ENCODE measurements at regions not wholly inside any gene's neighbourhood (a gene's known extent, or its start where the extent isn't known, plus 50 kb on each side); places are given as distances from the start of the nearest gene placed in this dataset.

GRCh38 chr7:52777051-52777822, 258.2 kb upstream of the POM121L12 start:
- Histone ChIP-seq H3K27ac (ENCODE audit: low read depth in 1 of 2, low read length in 1 of 2) (no peak overlapping the region), H3K4me3 (ENCODE audit: low read length in 2 of 2) (no peak overlapping the region), H3K36me3 (ENCODE audit: control insufficient read depth in 2 of 2, insufficient read depth in 2 of 2, low read length in 1 of 2) (no peaks in the 10 kb centered on the region), H3K9me3 (ENCODE audit: control insufficient read depth in 2 of 2, insufficient read depth in 1 of 2, low read length in 1 of 2) (no peaks in the 10 kb centered on the region), H3K27me3 (ENCODE audit: control insufficient read depth in 2 of 2, insufficient read depth in 1 of 2, low read length in 1 of 2) (no peaks in the 10 kb centered on the region), H3K4me1 (ENCODE audit: control insufficient read depth in 2 of 2, insufficient read depth in 2 of 2, low read length in 2 of 2) (no peaks in the 10 kb centered on the region)
- no peak for DNase-seq (ENCODE audit: low read depth in 6 of 9, low spot score in 9 of 9)
- 86% methylated on average over 5 of the region's 5 CpGs for WGBS

GRCh38 chr7:52775876-52776275, 259.6 kb upstream of the POM121L12 start:
- WGBS: 96% methylated on average over 1 of the region's 1 CpG
- no peak for DNase-seq (ENCODE audit: low read depth in 6 of 9, low spot score in 9 of 9)
- Histone ChIP-seq H3K36me3 (ENCODE audit: control insufficient read depth in 2 of 2, insufficient read depth in 2 of 2, low read length in 1 of 2) (no peaks in the 10 kb centered on the region), H3K4me1 (ENCODE audit: control insufficient read depth in 2 of 2, insufficient read depth in 2 of 2, low read length in 2 of 2) (no peaks in the 10 kb centered on the region), H3K27me3 (ENCODE audit: control insufficient read depth in 2 of 2, insufficient read depth in 1 of 2, low read length in 1 of 2) (no peaks in the 10 kb centered on the region), H3K4me3 (ENCODE audit: low read length in 2 of 2) (no peak overlapping the region), H3K9me3 (ENCODE audit: control insufficient read depth in 2 of 2, insufficient read depth in 1 of 2, low read length in 1 of 2) (no peaks in the 10 kb centered on the region), H3K27ac (ENCODE audit: low read depth in 1 of 2, low read length in 1 of 2) (no peak overlapping the region)

- Histone ChIP-seq H3K9me3 (ENCODE audit: control insufficient read depth in 2 of 2, insufficient read depth in 1 of 2, low read length in 1 of 2) (no peaks in the 10 kb centered on the region), H3K36me3 (ENCODE audit: control insufficient read depth in 2 of 2, insufficient read depth in 2 of 2, low read length in 1 of 2) (no peaks in the 10 kb centered on the region), H3K4me3 (ENCODE audit: low read length in 2 of 2) (no peak overlapping the region), H3K27me3 (ENCODE audit: control insufficient read depth in 2 of 2, insufficient read depth in 1 of 2, low read length in 1 of 2) (no peaks in the 10 kb centered on the region), H3K27ac (ENCODE audit: low read depth in 1 of 2, low read length in 1 of 2) (no peak overlapping the region), H3K4me1 (ENCODE audit: control insufficient read depth in 2 of 2, insufficient read depth in 2 of 2, low read length in 2 of 2) (no peaks in the 10 kb centered on the region)
- 93% methylated on average over 5 of the region's 5 CpGs for WGBS
- no peak for DNase-seq (ENCODE audit: low read depth in 6 of 9, low spot score in 9 of 9)
These were observed 264.3 kb upstream of the POM121L12 start for GRCh38 chr7:52771177-52771576.

- Histone ChIP-seq H3K27ac (ENCODE audit: low read depth in 1 of 2, low read length in 1 of 2) (no peak overlapping the region), H3K36me3 (ENCODE audit: control insufficient read depth in 2 of 2, insufficient read depth in 2 of 2, low read length in 1 of 2) (no peaks in the 10 kb centered on the region), H3K9me3 (ENCODE audit: control insufficient read depth in 2 of 2, insufficient read depth in 1 of 2, low read length in 1 of 2) (no peaks in the 10 kb centered on the region), H3K4me3 (ENCODE audit: low read length in 2 of 2) (no peak overlapping the region), H3K4me1 (ENCODE audit: control insufficient read depth in 2 of 2, insufficient read depth in 2 of 2, low read length in 2 of 2) (no peaks in the 10 kb centered on the region), H3K27me3 (ENCODE audit: control insufficient read depth in 2 of 2, insufficient read depth in 1 of 2, low read length in 1 of 2) (no peaks in the 10 kb centered on the region)
- no peak for DNase-seq (ENCODE audit: low read depth in 6 of 9, low spot score in 9 of 9)
These were observed 270.8 kb upstream of the POM121L12 start for GRCh38 chr7:52764492-52765169.

- Histone ChIP-seq H3K4me3 (ENCODE audit: low read length in 2 of 2) (no peak overlapping the region), H3K4me1 (ENCODE audit: control insufficient read depth in 2 of 2, insufficient read depth in 2 of 2, low read length in 2 of 2) (no peaks in the 10 kb centered on the region), H3K27ac (ENCODE audit: low read depth in 1 of 2, low read length in 1 of 2) (no peak overlapping the region), H3K36me3 (ENCODE audit: control insufficient read depth in 2 of 2, insufficient read depth in 2 of 2, low read length in 1 of 2) (no peaks in the 10 kb centered on the region), H3K27me3 (ENCODE audit: control insufficient read depth in 2 of 2, insufficient read depth in 1 of 2, low read length in 1 of 2) (no peaks in the 10 kb centered on the region), H3K9me3 (ENCODE audit: control insufficient read depth in 2 of 2, insufficient read depth in 1 of 2, low read length in 1 of 2) (no peaks in the 10 kb centered on the region)
- WGBS: 84% methylated on average over 1 of the region's 1 CpG
- no peak for DNase-seq (ENCODE audit: low read depth in 6 of 9, low spot score in 9 of 9)
These were observed 277.1 kb upstream of the POM121L12 start for GRCh38 chr7:52758356-52758755.

GRCh38 chr7:52753855-52754254, 281.6 kb upstream of the POM121L12 start:
- H3K27ac ChIP-seq (ENCODE audit: low read depth in 1 of 2, low read length in 1 of 2): no peak overlapping the region
- no peaks in the 10 kb centered on the region for H3K4me1 ChIP-seq (ENCODE audit: control insufficient read depth in 2 of 2, insufficient read depth in 2 of 2, low read length in 2 of 2)
- no peak for DNase-seq (ENCODE audit: low read depth in 6 of 9, low spot score in 9 of 9)
- H3K27me3 ChIP-seq (ENCODE audit: control insufficient read depth in 2 of 2, insufficient read depth in 1 of 2, low read length in 1 of 2): no peaks in the 10 kb centered on the region
- no peak overlapping the region for H3K4me3 ChIP-seq (ENCODE audit: low read length in 2 of 2)
- no peaks in the 10 kb centered on the region for H3K9me3 ChIP-seq (ENCODE audit: control insufficient read depth in 2 of 2, insufficient read depth in 1 of 2, low read length in 1 of 2)
- no peaks in the 10 kb centered on the region for H3K36me3 ChIP-seq (ENCODE audit: control insufficient read depth in 2 of 2, insufficient read depth in 2 of 2, low read length in 1 of 2)
- WGBS: 94% methylated on average over 12 of the region's 12 CpGs

- H3K4me3 ChIP-seq (ENCODE audit: low read length in 2 of 2): no peak overlapping the region
- no peak for DNase-seq (ENCODE audit: low read depth in 6 of 9, low spot score in 9 of 9)
- no peaks in the 10 kb centered on the region for H3K9me3 ChIP-seq (ENCODE audit: control insufficient read depth in 2 of 2, insufficient read depth in 1 of 2, low read length in 1 of 2)
- no peak overlapping the region for H3K27ac ChIP-seq (ENCODE audit: low read depth in 1 of 2, low read length in 1 of 2)
- WGBS: 97% methylated on average over 4 of the region's 4 CpGs
- no peaks in the 10 kb centered on the region for H3K36me3 ChIP-seq (ENCODE audit: control insufficient read depth in 2 of 2, insufficient read depth in 2 of 2, low read length in 1 of 2)
- H3K27me3 ChIP-seq (ENCODE audit: control insufficient read depth in 2 of 2, insufficient read depth in 1 of 2, low read length in 1 of 2): no peaks in the 10 kb centered on the region
- no peaks in the 10 kb centered on the region for H3K4me1 ChIP-seq (ENCODE audit: control insufficient read depth in 2 of 2, insufficient read depth in 2 of 2, low read length in 2 of 2)
These were observed 282.5 kb upstream of the POM121L12 start for GRCh38 chr7:52752891-52753290.

- DNase-seq (ENCODE audit: low read depth in 6 of 9, low spot score in 9 of 9): no peak
- WGBS: 61% methylated on average over 4 of the region's 4 CpGs
- H3K9me3 ChIP-seq (ENCODE audit: control insufficient read depth in 2 of 2, insufficient read depth in 1 of 2, low read length in 1 of 2): no peaks in the 10 kb centered on the region
- no peak overlapping the region for H3K4me3 ChIP-seq (ENCODE audit: low read length in 2 of 2)
- no peaks in the 10 kb centered on the region for H3K4me1 ChIP-seq (ENCODE audit: control insufficient read depth in 2 of 2, insufficient read depth in 2 of 2, low read length in 2 of 2)
- no peaks in the 10 kb centered on the region for H3K36me3 ChIP-seq (ENCODE audit: control insufficient read depth in 2 of 2, insufficient read depth in 2 of 2, low read length in 1 of 2)
- H3K27ac ChIP-seq (ENCODE audit: low read depth in 1 of 2, low read length in 1 of 2): no peak overlapping the region
- no peaks in the 10 kb centered on the region for H3K27me3 ChIP-seq (ENCODE audit: control insufficient read depth in 2 of 2, insufficient read depth in 1 of 2, low read length in 1 of 2)
These were observed 285.6 kb upstream of the POM121L12 start for GRCh38 chr7:52749880-52750279.

- H3K4me3 ChIP-seq (ENCODE audit: low read length in 2 of 2): no peak overlapping the region
- WGBS: 86% methylated on average over 3 of the region's 3 CpGs
- H3K27ac ChIP-seq (ENCODE audit: low read depth in 1 of 2, low read length in 1 of 2): no peak overlapping the region
- no peaks in the 10 kb centered on the region for H3K27me3 ChIP-seq (ENCODE audit: control insufficient read depth in 2 of 2, insufficient read depth in 1 of 2, low read length in 1 of 2)
- H3K9me3 ChIP-seq (ENCODE audit: control insufficient read depth in 2 of 2, insufficient read depth in 1 of 2, low read length in 1 of 2): no peaks in the 10 kb centered on the region
- no peak for DNase-seq (ENCODE audit: low read depth in 6 of 9, low spot score in 9 of 9)
- H3K36me3 ChIP-seq (ENCODE audit: control insufficient read depth in 2 of 2, insufficient read depth in 2 of 2, low read length in 1 of 2): no peaks in the 10 kb centered on the region
- no peaks in the 10 kb centered on the region for H3K4me1 ChIP-seq (ENCODE audit: control insufficient read depth in 2 of 2, insufficient read depth in 2 of 2, low read length in 2 of 2)
These were observed 287.6 kb upstream of the POM121L12 start for GRCh38 chr7:52747817-52748216.

Measured in thymus (tissue), 11 donors.